ENCODE measurements at regions not wholly inside any gene's neighbourhood (a gene's known extent, or its start where the extent isn't known, plus 50 kb on each side); places are given as distances from the start of the nearest gene placed in this dataset.
"Not testable (repeated sequence)": the region's sequence is repeated elsewhere in the genome, so short reads cannot be mapped to it uniquely, and the experiment has no call there.

GRCh38 chr12:46884362-46884761 lies 58.6 kb upstream of the SLC38A4 start:
- no peak for DNase-seq (ENCODE audit: low read depth)

- peak; percentile 97 for DNase-seq (ENCODE audit: low read depth)
These were observed 60.8 kb upstream of the SLC38A4 start for GRCh38 chr12:46886541-46887041.

DNA sequence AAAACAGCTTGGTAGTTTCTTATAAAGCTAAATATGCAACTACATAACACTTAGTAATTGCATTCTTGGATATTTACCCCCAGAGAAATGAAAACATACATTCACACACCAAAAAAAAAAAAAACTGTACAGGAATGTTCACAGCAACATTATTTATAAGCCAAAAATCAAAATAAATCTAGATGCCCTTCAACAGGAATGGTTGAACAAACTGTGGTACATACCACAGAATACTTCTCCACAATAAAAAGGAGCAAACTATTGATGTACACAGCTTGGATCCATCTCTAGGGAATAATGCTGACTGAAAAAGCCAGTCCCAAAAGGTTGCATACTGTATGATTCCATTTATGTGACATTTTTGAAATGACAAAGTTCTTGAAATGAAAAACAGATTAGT lies 62.1 kb upstream of the SLC38A4 start:
- DNase-seq (ENCODE audit: low read depth), result no peak

DNA sequence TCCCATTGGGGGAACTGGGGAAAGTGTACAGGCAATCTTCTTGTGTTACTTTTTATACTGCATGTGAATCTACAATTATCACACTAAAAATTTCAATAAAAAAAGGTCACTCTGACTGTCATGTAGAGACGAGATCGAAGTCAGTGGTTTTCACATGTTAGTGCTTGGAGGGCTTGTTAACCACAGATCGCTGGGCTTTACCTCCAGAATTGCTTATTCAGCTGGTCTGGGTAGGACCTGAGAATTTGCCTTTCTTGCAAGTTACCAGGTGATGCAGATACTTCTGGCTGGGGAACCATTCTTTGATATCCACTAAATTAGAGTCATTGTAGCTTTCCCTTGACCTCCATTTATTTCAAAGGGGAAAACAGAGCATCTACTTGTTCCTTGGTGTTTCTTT lies 62.8 kb upstream of the SLC38A4 start:
- no peak for DNase-seq (ENCODE audit: low read depth)

GRCh38 chr12:46891306-46891705 lies 65.5 kb upstream of the SLC38A4 start:
- peak; percentile 53 for DNase-seq (ENCODE audit: low read depth)

- DNase-seq (ENCODE audit: low read depth), result no peak
These were observed 66.4 kb upstream of the SLC38A4 start for GRCh38 chr12:46892034-46892705.

- DNase-seq (ENCODE audit: low read depth), result no peak
These were observed 67.1 kb upstream of the SLC38A4 start for GRCh38 chr12:46892887-46893286.

DNA sequence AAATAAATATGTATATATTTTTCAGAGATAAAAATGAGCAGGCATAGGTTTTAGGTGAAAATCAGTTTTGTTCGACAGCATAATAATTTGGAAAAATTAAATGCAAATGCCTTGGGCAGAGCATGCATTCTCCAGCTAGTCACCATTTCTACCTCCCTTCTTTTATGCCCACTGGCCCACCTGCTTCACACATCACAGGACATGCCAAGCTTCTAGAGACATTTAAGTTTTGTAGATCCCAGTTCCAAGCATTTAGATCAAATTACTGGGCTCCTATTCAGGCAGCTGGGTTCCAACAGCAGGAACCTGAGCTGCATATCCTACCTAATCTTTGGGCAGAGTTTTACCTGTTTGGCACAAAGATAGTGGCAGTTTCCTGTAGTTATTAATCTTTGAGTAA lies 67.6 kb upstream of the SLC38A4 start:
- no peak for DNase-seq (ENCODE audit: low read depth)

- DNase-seq (ENCODE audit: low read depth), result no peak
These were observed 69.9 kb upstream of the SLC38A4 start for GRCh38 chr12:46895726-46896125.

- no peak for DNase-seq (ENCODE audit: low read depth)
These were observed 70.9 kb upstream of the SLC38A4 start for GRCh38 chr12:46896680-46897079.

- no peak for DNase-seq (ENCODE audit: low read depth)
These were observed 72.5 kb upstream of the SLC38A4 start for GRCh38 chr12:46898152-46898931.

DNA sequence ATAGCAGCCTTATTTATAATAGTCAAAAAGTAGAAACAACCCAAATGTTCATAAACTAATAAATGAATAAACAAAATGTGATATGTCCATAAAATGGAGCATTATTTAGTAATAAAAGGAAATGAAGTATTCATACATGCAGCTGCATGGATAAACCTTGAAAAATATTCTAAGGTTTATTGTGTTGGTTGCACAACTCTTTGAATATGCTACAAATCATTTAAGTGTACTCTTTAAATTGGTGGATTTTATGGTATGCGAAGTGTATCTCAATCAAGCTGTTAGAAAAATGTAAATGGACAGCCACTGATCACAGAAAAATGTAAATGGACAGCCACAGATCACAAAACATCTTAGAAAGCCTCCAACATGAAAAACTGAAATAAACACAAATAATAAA lies 73.2 kb upstream of the SLC38A4 start:
- no peak for DNase-seq (ENCODE audit: low read depth)

DNA sequence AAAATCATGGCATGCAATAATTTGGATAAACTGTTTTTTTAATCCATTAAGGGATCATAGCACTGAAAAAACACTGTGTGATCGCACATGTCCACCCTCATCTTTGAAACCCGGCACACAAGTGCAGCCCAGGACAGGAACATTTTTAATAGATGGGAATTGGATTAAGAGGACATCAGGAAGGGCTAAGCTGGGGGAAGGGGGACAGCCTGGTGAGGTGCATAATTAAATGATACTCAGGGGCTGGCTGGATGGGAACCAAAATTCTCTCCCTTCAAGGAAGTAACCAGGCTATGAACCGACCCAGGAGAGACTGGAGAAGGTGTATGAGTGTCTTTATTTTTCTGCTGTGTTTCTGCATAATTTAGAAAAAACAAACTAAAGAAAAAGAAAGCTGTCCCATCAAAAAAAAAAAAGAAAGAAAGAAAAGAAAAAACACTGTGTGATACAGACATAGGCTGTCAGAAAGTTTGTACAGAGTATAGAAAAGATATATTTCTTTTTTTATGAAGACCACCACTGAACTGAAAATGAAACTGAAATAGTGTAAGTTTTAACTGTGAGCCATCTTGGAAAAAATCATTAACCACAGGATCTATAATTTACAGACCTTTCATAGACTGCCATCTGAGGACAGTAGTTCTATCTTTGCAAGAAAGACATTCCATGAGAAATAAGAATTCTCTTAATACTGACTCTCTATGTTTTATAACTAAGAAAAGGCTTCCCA lies 75.1 kb upstream of the SLC38A4 start:
- DNase-seq (ENCODE audit: low read depth), result peak; percentile 25

DNA sequence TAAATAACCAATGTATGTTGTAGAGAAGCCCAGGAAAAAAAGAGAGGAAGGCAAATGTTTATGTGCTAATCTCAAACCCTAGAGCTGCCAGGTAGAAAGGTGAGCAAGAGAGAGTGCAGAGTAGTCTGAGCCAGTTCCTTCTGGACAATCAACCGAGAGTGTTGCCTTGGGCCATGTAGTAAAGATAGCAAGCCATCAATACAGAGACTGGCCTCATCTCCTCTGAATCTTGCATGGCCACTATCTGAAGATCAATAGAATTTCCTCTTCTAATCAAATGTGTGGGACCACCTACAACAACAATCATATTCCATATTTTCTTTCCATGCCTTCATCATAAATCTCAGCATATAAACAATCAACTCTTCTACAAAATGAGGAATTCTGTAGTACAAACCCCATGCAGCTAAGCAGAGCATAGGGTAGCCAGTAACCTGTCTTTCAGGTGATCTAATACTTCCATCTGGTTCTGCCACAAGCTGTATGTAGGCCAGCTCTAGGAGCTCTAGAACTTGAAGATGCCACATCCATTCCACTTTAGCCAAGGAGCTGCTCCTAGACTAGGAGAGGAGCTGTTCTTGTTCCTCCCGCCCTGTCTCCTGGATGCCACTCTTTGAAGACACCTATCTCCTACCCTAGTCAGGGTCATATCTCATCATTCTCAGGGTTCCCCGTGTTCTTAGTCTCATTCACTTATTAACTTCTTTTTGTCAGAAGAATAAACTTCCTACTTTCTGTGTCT lies 75.8 kb upstream of the SLC38A4 start:
- no peak for DNase-seq (ENCODE audit: low read depth)

GRCh38 chr12:46903058-46903457 lies 77.3 kb upstream of the SLC38A4 start:
- no peak for DNase-seq (ENCODE audit: low read depth)

- DNase-seq (ENCODE audit: low read depth), result no peak
These were observed 78.8 kb upstream of the SLC38A4 start for GRCh38 chr12:46904406-46905238.

- DNase-seq (ENCODE audit: low read depth), result not testable (repeated sequence)
These were observed 79.4 kb upstream of the SLC38A4 start for GRCh38 chr12:46905239-46905627.

DNA sequence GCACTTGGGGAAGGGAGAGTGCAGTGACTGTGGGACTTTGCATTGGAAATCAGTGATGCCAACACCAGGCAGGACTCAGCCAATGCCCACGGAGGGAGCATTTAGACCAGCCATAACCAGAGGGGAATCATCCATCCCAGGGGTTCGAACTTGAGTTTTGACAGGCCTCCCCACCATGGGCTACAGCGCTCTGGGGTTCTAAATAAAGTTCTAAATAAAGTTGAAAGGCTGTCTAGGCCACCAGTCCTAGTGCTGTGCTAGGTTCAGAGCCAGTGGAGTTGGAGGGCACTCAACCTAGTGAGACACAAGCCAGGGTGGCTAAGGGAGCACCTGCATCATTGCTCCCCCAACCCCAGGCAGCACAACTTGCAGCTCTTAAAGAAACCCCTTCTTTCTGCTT lies 82.0 kb upstream of the SLC38A4 start:
- DNase-seq (ENCODE audit: low read depth), result no peak

DNA sequence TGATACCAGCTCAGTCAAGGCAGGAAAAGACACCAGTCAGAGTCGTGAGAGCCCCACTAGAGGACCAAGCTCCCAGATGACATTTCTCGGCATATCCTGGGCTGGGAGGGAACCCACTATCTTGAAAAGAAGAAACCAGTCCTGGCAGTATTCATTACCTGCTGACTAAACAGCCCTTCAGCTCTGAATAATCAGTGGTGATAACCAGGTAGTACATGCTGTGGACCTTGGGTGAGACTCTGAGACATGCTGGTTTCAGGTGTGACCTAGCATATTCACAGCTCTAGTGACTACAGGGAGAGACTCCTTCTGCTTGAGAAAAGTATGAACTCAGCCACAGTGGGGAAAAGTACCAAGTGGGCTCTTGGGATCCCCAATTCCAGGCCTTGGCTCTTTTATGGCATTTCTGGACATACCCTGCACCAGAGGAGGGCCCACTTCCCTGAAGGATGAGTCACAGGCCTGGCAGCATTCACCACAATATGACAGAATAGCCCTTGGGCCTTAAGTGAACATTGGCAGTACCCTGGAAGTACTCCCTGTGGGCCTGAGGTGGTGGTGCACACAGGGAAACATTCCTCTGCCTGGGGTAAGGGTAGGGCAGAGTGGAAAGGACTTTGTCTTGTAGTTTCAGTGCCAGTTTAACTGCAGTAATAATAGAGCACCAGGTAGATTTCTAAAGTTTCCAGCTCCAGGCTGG lies 82.6 kb upstream of the SLC38A4 start:
- peak; percentile 76 for DNase-seq (ENCODE audit: low read depth)

DNA sequence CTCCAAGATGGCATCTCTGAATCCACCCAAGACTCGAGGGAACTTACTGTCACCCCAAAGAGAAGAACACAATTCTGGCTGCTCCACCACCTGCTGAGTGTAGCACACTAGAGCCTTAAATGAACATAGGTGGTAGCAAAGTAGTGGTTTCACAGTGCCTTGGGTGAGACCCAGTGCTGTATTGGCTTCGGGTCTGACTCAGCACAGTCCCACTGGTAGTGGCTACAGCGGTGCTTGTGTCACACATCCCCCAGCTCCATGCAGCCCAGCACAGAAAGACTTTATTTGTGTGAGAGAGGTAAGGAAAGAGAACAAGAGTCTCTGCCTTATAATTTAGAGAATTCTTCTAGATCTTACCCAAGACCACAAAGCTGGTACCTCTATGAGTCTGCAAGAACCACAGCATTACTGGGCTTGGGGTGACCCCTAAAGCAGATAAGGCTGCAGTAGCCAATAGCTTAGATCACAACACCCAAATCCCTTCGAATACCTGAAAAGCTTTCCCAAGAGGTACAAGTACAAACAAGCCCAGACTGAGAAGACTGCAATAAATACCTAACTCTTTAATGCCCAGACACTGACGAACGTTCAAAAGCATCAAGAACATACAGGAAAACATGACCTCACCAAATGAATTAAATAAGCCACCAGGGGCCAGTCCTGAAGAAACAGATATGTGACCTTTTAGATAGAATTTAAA lies 83.3 kb upstream of the SLC38A4 start:
- DNase-seq (ENCODE audit: low read depth), result no peak
